ENCODE measurements at regions not wholly inside any gene's neighbourhood (a gene's known extent, or its start where the extent isn't known, plus 50 kb on each side); places are given as distances from the start of the nearest gene placed in this dataset.

GRCh38 chr10:7084280-7085005, 326.4 kb downstream of the SFMBT2 start:
- Histone ChIP-seq H3K4me3 (no peak overlapping the region), H3K27ac (no peak overlapping the region), H3K9me3 (no peaks in the 10 kb centered on the region), H3K27me3 (no peaks in the 10 kb centered on the region), H3K36me3 (no peaks in the 10 kb centered on the region), H3K4me1 (ENCODE audit: insufficient read depth) (no peaks in the 10 kb centered on the region)
- intact Hi-C loops (cut with DNase I), result no loop called here
- DNase-seq, result no peak
- TF ChIP-seq POLR2A (IDR thresholded peaks at IDR 0.05), result no peak
- TF ChIP-seq EP300 (IDR thresholded peaks at IDR 0.05), result no peak
- TF ChIP-seq CTCF (IDR thresholded peaks at IDR 0.05), result no peak
- WGBS, 3 donors, result 59 to 74% (median 59%) methylated on average over 9 of the region's 9 CpGs

GRCh38 chr10:7082967-7083366, 327.9 kb downstream of the SFMBT2 start:
- TF ChIP-seq POLR2A (IDR thresholded peaks at IDR 0.05), result no peak
- no peak for TF ChIP-seq EP300 (IDR thresholded peaks at IDR 0.05)
- no peak for TF ChIP-seq CTCF (IDR thresholded peaks at IDR 0.05)
- H3K4me3 ChIP-seq, result no peak overlapping the region
- DNase-seq, result no peak
- no peaks in the 10 kb centered on the region for H3K27me3 ChIP-seq
- no peaks in the 10 kb centered on the region for H3K9me3 ChIP-seq
- H3K27ac ChIP-seq, result no peak overlapping the region
- no peaks in the 10 kb centered on the region for H3K36me3 ChIP-seq
- intact Hi-C loops (cut with DNase I), result no loop called here
- 41 to 54% (median 44%) methylated on average over 4 of the region's 4 CpGs for WGBS, 3 donors
- no peaks in the 10 kb centered on the region for H3K4me1 ChIP-seq (ENCODE audit: insufficient read depth)

- no peaks in the 10 kb centered on the region for H3K27me3 ChIP-seq
Measured at GRCh38 chr10:7077880-7078279, 333.0 kb downstream of the SFMBT2 start.

GRCh38 chr10:7075851-7076250, 335.0 kb downstream of the SFMBT2 start:
- 56 to 59% (median 59%) methylated on average over 7 of the region's 7 CpGs for WGBS, 3 donors
- no peaks in the 10 kb centered on the region for H3K36me3 ChIP-seq
- intact Hi-C loops (cut with DNase I), result no loop called here

More at GRCh38 chr10:7077880-7078279, 333.0 kb downstream of the SFMBT2 start:
- intact Hi-C loops (cut with DNase I), result no loop called here
- Histone ChIP-seq H3K9me3 (no peaks in the 10 kb centered on the region), H3K27ac (no peak overlapping the region), H3K4me1 (ENCODE audit: insufficient read depth) (no peaks in the 10 kb centered on the region), H3K4me3 (no peak overlapping the region), H3K36me3 (no peaks in the 10 kb centered on the region)
- WGBS, 3 donors, result 50 to 63% (median 59%) methylated on average over 5 of the region's 5 CpGs
- TF ChIP-seq EP300 (IDR thresholded peaks at IDR 0.05), result no peak
- TF ChIP-seq CTCF (IDR thresholded peaks at IDR 0.05), result no peak
- no peak for TF ChIP-seq POLR2A (IDR thresholded peaks at IDR 0.05)
- DNase-seq, result no peak

More at GRCh38 chr10:7075851-7076250, 335.0 kb downstream of the SFMBT2 start:
- Histone ChIP-seq H3K4me3 (no peak overlapping the region), H3K9me3 (no peaks in the 10 kb centered on the region), H3K4me1 (ENCODE audit: insufficient read depth) (no peaks in the 10 kb centered on the region), H3K27ac (no peak overlapping the region), H3K27me3 (no peaks in the 10 kb centered on the region)
- DNase-seq, result no peak
- TF ChIP-seq EP300 (IDR thresholded peaks at IDR 0.05), result no peak
- no peak for TF ChIP-seq CTCF (IDR thresholded peaks at IDR 0.05)
- TF ChIP-seq POLR2A (IDR thresholded peaks at IDR 0.05), result no peak
